ENCODE measurements at regions not wholly inside any gene's neighbourhood (a gene's known extent, or its start where the extent isn't known, plus 50 kb on each side); places are given as distances from the start of the nearest gene placed in this dataset.

GRCh38 chr9:18185196-18185595 lies 288.8 kb upstream of the ADAMTSL1 start:
- Histone ChIP-seq H2BK120ac (ENCODE audit: low read depth, low read length, poor library complexity, severe bottlenecking) (no peak overlapping the region), H3K4me2 (ENCODE audit: insufficient read depth, insufficient read length, low read length) (no peak overlapping the region), H3K18ac (ENCODE audit: insufficient read length, low read depth, low read length) (no peak overlapping the region), H2AK5ac (ENCODE audit: insufficient read length, low read length) (no peak overlapping the region), H2BK5ac (ENCODE audit: insufficient read length, low read length) (no peak overlapping the region), H4K5ac (ENCODE audit: insufficient read length, low read depth, low read length) (no peak overlapping the region), H3K27ac (ENCODE audit: insufficient read length, low read depth, low read length) (no peak overlapping the region), H3K23ac (ENCODE audit: insufficient read length, low read depth, low read length) (no peak overlapping the region), H4K91ac (ENCODE audit: insufficient read length, low read depth, low read length) (no peak overlapping the region), H3K56ac (ENCODE audit: insufficient read length, low read depth, low read length) (no peak overlapping the region), H3K4ac (ENCODE audit: low read depth, low read length) (no peak overlapping the region), H3K14ac (ENCODE audit: insufficient read depth, low read length) (no peak overlapping the region), H2BK12ac (ENCODE audit: insufficient read length, low read depth, low read length) (no peak overlapping the region), H2BK15ac (ENCODE audit: low read depth, low read length) (no peak overlapping the region), H3K9me3 (ENCODE audit: control insufficient read depth, low read depth, low read length) (no peaks in the 10 kb centered on the region), H3K9ac (ENCODE audit: extremely low read depth, insufficient read length, low read length) (no peak overlapping the region), H3K27me3 (ENCODE audit: insufficient read depth, low read length) (no peaks in the 10 kb centered on the region), H3K23me2 (ENCODE audit: insufficient read length, low read depth, low read length, poor library complexity, severe bottlenecking) (no peaks in the 10 kb centered on the region), H2AFZ (ENCODE audit: low read length) (no peak overlapping the region), H4K20me1 (ENCODE audit: control insufficient read depth, insufficient read depth, insufficient read length) (no peaks in the 10 kb centered on the region), H3K4me1 (ENCODE audit: insufficient read depth, low read length) (no peaks in the 10 kb centered on the region), H3T11ph (ENCODE audit: low read length) (no peak overlapping the region), H4K8ac (replicated peaks; ENCODE audit: insufficient read length, low read depth, low read length) (no peak overlapping the region), H3K79me2 (ENCODE audit: insufficient read depth, low read length) (no peaks in the 10 kb centered on the region), H3K79me1 (ENCODE audit: insufficient read depth, low read depth, low read length, poor library complexity, severe bottlenecking) (no peaks in the 10 kb centered on the region), H2BK20ac (ENCODE audit: low read depth, low read length, poor library complexity, severe bottlenecking) (no peak overlapping the region)
- H3K27me3 Mint-ChIP-seq (ENCODE audit: low read depth): no peaks in the 10 kb centered on the region
- H3K4me1 Mint-ChIP-seq: no peaks in the 10 kb centered on the region; a peak in 1 of 4 replicates
- no CpG with 5 or more reads among the region's 2 CpGs for WGBS (ENCODE audit: extremely low coverage, insufficient read length, low lambda C conversion rate)
- no peak overlapping the region for H3K27ac Mint-ChIP-seq
- no peaks in the 10 kb centered on the region for H3K36me3 Mint-ChIP-seq (ENCODE audit: insufficient read depth in 1 of 3, low read depth in 3 of 3)
- TF ChIP-seq CTCF (conservative IDR thresholded peaks at IDR 0.05): no peak
- peaks cover 2% of the 10 kb centered on the region in 2 experiments; a peak in 4 of 5 replicates for H3K9me3 Mint-ChIP-seq
- no peak overlapping the region for H3K4me3 Mint-ChIP-seq
- DNase-seq: no peak
